ENCODE measurements at regions not wholly inside any gene's neighbourhood (a gene's known extent, or its start where the extent isn't known, plus 50 kb on each side); places are given as distances from the start of the nearest gene placed in this dataset.

GRCh38 chr1:2911421-2912178 lies 109.7 kb upstream of the ACTRT2 start:
- TF ChIP-seq CTCF (IDR thresholded peaks at IDR 0.05; ENCODE audit: insufficient read depth, low read length, poor library complexity, severe bottlenecking): no peak
- TF ChIP-seq EZH2phosphoT487 (conservative IDR thresholded peaks at IDR 0.05; ENCODE audit: low read length): no peak

Measured in SU-DHL-6 (cell line).